ENCODE measurements at regions not wholly inside any gene's neighbourhood (a gene's known extent, or its start where the extent isn't known, plus 50 kb on each side); places are given as distances from the start of the nearest gene placed in this dataset.
"Not testable (repeated sequence)": the region's sequence is repeated elsewhere in the genome, so short reads cannot be mapped to it uniquely, and the experiment has no call there.

GRCh38 chr16:87150681-87151280 is 166.4 kb downstream of the C16orf95 start:
- Histone ChIP-seq H3K4me3 (no peak overlapping the region), H3K27ac (no peak overlapping the region)
- TF ChIP-seq, protein P1, sequence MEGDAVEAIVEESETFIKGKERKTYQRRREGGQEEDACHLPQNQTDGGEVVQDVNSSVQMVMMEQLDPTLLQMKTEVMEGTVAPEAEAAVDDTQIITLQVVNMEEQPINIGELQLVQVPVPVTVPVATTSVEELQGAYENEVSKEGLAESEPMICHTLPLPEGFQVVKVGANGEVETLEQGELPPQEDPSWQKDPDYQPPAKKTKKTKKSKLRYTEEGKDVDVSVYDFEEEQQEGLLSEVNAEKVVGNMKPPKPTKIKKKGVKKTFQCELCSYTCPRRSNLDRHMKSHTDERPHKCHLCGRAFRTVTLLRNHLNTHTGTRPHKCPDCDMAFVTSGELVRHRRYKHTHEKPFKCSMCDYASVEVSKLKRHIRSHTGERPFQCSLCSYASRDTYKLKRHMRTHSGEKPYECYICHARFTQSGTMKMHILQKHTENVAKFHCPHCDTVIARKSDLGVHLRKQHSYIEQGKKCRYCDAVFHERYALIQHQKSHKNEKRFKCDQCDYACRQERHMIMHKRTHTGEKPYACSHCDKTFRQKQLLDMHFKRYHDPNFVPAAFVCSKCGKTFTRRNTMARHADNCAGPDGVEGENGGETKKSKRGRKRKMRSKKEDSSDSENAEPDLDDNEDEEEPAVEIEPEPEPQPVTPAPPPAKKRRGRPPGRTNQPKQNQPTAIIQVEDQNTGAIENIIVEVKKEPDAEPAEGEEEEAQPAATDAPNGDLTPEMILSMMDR (IDR thresholded peaks at IDR 0.05): no peak
- DNase-seq (ENCODE audit: low spot score): no peak

GRCh38 chr16:87152221-87152755 is 164.9 kb downstream of the C16orf95 start:
- Histone ChIP-seq H3K4me3 (no peak overlapping the region), H3K27ac (no peak overlapping the region)
- TF ChIP-seq, protein P1 (IDR thresholded peaks at IDR 0.05): no peak
- DNase-seq (ENCODE audit: low spot score): no peak

DNA sequence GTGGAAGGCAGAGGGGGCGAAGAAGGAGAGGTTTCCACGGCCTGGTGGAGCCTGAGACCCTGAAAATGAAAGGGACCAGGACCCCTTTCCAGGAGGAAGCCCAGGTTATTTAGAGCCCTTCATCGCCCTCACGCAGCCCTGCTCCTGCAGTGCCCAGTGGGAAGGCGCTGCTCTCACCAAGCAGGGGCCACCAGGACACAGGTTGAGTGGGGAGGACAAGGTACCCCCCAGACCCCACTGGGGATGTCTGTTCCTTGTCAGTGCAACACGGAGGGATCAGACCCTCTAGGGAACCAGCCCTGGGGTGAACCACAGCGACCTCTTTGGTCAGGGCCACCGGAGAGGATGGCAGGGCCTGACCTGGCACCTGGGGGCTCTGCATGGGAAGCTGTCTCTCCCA is 163.9 kb downstream of the C16orf95 start:
- H3K4me3 ChIP-seq: no peak overlapping the region
- TF ChIP-seq, protein P1 (IDR thresholded peaks at IDR 0.05): no peak
- DNase-seq (ENCODE audit: low spot score): no peak
- H3K27ac ChIP-seq: no peak overlapping the region

DNA sequence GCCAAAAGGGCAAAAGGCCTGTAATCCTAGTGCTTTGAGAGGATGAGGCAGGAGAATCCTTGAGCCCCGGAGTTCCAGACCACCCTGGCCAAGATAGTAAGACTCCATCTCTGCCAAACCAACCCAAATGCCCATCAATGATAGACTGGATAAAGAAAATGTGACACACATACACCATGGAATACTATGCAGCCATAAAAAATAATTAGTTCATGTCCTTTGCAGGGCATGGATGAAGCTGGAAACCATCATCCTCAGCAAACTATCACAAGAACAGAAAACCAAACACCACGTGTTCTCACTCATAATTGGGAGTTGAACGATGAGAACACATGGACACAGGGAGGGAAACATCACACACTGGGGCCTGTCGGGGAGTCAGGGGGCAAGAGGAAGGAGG is 161.9 kb downstream of the C16orf95 start:
- DNase-seq (ENCODE audit: low spot score): not testable (repeated sequence)

GRCh38 chr16:87156195-87156594 is 161.0 kb downstream of the C16orf95 start:
- Histone ChIP-seq H3K27ac (no peak overlapping the region), H3K4me3 (no peak overlapping the region)
- DNase-seq (ENCODE audit: low spot score): no peak
- TF ChIP-seq, protein P1 (IDR thresholded peaks at IDR 0.05): no peak

More for the DNA sequence above, 161.9 kb downstream of the C16orf95 start:
- not testable (repeated sequence) for H3K4me3 ChIP-seq, H3K27ac ChIP-seq

GRCh38 chr16:87160234-87160636 is 157.0 kb downstream of the C16orf95 start:
- no peak for DNase-seq (ENCODE audit: low spot score)
- TF ChIP-seq, protein P1 (IDR thresholded peaks at IDR 0.05): no peak
- Histone ChIP-seq H3K27ac (no peak overlapping the region), H3K4me3 (no peak overlapping the region)

DNA sequence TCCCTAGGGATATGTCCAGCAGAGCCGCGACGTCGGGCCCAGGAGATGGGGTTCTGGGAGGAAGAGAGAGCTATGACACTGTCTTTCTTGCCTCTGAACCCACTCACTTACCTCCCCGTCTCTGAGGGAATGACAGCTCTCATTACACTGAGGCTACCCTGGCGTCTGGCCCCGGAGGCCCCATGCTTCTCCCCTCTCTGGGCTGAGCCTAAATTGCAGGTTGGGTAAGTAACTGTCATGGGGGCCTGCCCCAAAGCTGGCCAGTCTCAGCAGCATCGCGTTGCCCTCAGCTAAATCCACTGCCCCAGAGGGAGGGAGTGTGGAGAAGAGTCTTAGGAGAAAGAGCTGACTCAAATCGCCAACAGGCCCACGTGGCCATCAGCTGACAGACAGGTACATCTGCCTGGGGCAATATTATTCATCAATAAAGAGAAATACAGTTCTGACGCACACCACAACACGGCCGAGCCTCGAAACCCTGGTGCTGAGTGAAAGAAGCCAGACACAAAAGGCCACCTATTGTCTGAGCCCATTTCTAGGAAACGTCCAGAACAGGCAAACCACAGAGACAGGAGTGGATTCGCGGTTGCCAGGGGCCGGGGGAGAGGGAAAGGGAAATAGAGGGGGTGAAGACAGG is 156.4 kb downstream of the C16orf95 start:
- Histone ChIP-seq H3K4me3 (no peak overlapping the region), H3K27ac (no peak overlapping the region)
- TF ChIP-seq, protein P1 (IDR thresholded peaks at IDR 0.05): no peak
- DNase-seq (ENCODE audit: low spot score): no peak

GRCh38 chr16:87161410-87161809 is 155.8 kb downstream of the C16orf95 start:
- not testable (repeated sequence) for DNase-seq (ENCODE audit: low spot score); H3K27ac ChIP-seq; H3K4me3 ChIP-seq

Measured in coronary artery (tissue), 2 donors.